ENCODE measurements at regions not wholly inside any gene's neighbourhood (a gene's known extent, or its start where the extent isn't known, plus 50 kb on each side); places are given as distances from the start of the nearest gene placed in this dataset.
"Not testable (repeated sequence)": the region's sequence is repeated elsewhere in the genome, so short reads cannot be mapped to it uniquely, and the experiment has no call there.

DNA sequence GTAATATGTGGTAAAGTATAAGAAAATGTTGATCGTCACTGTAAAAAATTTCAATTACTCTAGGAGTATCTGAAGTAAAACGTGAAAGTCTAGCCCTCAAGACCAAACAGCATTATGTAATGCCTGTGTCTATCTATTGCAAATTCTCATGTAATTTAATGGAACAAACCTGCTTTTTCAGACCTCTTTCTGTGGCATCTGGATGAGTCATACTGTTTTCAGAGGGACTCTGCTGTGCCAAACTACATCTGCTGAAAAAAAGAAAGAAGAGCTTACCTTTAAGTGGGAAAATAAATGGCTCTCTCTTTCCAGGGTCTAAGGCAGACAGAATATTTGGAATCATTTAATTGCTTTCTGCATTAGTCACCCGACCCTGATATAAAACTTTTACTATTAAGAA is 89.8 kb upstream of the ARMCX2 start:
- TF ChIP-seq POLR2A (IDR thresholded peaks at IDR 0.05) (no peak), CTCF (IDR thresholded peaks at IDR 0.05) (no peak)
- no peak overlapping the region for H3K4me3 ChIP-seq (ENCODE audit: low read depth, poor library complexity, severe bottlenecking)
- 46 to 60% methylated on average over 3 of the region's 3 CpGs for WGBS, 2 donors
- DNase-seq (ENCODE audit: low spot score in 2 of 2), result no peak
- intact Hi-C loops (cut with DNase I; ENCODE audit: low total_unique reads), result no loop called here

DNA sequence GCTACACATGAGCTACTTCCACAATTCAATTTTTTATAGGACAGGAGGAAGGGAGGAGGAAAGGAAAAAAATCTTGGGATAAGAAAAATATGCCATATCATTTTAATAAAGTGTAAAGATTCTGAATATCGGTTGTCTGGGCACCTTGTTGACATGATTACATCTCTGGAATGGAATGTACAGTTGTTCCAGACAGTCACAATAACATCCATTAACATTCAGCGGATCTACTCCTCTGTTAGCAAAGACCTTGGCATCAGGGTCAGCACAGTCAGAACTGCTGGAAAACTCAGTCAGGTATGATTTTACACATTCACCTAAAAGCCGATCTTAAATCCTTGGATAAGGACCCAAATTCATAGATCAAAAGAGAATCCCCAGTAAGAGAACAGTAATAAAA is 85.4 kb upstream of the ARMCX2 start:
- 40 to 50% methylated on average over 3 of the region's 3 CpGs for WGBS, 2 donors
- H3K4me3 ChIP-seq (ENCODE audit: low read depth, poor library complexity, severe bottlenecking), result no peak overlapping the region
- TF ChIP-seq CTCF (IDR thresholded peaks at IDR 0.05) (no peak), POLR2A (IDR thresholded peaks at IDR 0.05) (no peak)
- intact Hi-C loops (cut with DNase I; ENCODE audit: low total_unique reads), result no loop called here
- DNase-seq (ENCODE audit: low spot score in 2 of 2), result no peak

- 41 to 45% methylated on average over 3 of the region's 3 CpGs for WGBS, 2 donors
- TF ChIP-seq CTCF (IDR thresholded peaks at IDR 0.05) (no peak), POLR2A (IDR thresholded peaks at IDR 0.05) (no peak)
Measured at GRCh38 chrX:101744085-101744484, 84.4 kb upstream of the ARMCX2 start.

DNA sequence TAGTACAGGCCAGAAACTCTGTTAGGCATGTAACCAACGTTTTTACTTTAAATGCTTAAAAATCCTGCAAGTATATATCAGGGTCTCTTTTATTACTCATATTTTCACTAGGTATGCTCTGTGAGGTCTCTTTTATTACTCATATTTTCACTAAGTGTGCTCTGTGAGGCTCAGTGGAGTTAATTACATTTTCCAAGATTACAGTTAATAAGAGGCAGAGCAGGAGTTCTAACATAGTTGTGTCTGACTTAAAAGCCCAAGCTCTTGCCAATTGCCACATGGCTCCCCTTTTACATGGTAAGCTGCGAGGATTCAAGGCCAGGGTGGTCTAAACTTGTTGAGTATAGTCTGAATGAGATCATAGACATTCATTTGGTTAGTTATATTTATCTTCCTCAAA is 81.0 kb upstream of the ARMCX2 start:
- 36 to 59% methylated on average over 2 of the region's 2 CpGs for WGBS, 2 donors
- intact Hi-C loops (cut with DNase I; ENCODE audit: low total_unique reads), result no loop called here
- H3K4me3 ChIP-seq (ENCODE audit: low read depth, poor library complexity, severe bottlenecking), result no peak overlapping the region
- DNase-seq (ENCODE audit: low spot score in 2 of 2), result no peak
- TF ChIP-seq POLR2A (IDR thresholded peaks at IDR 0.05), result no peak

More at GRCh38 chrX:101744085-101744484, 84.4 kb upstream of the ARMCX2 start:
- intact Hi-C loops (cut with DNase I; ENCODE audit: low total_unique reads), result no loop called here
- H3K4me3 ChIP-seq (ENCODE audit: low read depth, poor library complexity, severe bottlenecking), result no peak overlapping the region
- no peak for DNase-seq (ENCODE audit: low spot score in 2 of 2)

DNA sequence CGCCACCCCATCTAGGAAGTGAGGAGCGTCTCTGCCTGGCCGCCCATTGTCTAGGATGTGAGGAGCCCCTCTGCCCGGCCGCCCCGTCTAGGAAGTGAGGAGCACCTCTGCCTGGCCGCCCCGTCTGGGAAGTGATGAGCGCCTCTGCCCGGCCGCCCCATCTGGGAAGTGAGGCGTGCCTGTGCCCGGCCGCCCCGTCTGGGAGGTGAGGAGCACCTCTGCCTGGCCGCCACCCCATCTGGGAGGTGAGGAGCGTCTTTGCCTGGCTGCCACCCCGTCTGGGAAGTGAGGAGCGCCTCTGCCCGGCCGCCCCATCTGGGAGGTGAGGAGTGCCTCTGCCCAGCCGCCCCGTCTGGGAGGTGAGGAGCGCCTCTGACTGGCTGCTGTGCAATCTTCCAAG is 79.2 kb upstream of the ARMCX2 start:
- WGBS, 2 donors, result 80% methylated on average over 1 of the region's 24 CpGs; no CpG with 5 or more reads in 1 of the 2 donors
- intact Hi-C loops (cut with DNase I; ENCODE audit: low total_unique reads); H3K4me3 ChIP-seq (ENCODE audit: low read depth, poor library complexity, severe bottlenecking); DNase-seq (ENCODE audit: low spot score in 2 of 2): not testable (repeated sequence)

- 91 to 92% methylated on average over 4 to 16 of the region's 17 CpGs for WGBS, 2 donors
- H3K4me3 ChIP-seq (ENCODE audit: low read depth, poor library complexity, severe bottlenecking); intact Hi-C loops (cut with DNase I; ENCODE audit: low total_unique reads); DNase-seq (ENCODE audit: low spot score in 2 of 2): not testable (repeated sequence)
Measured at GRCh38 chrX:101738411-101738810, 78.8 kb upstream of the ARMCX2 start.

GRCh38 chrX:101736651-101737050 is 77.0 kb upstream of the ARMCX2 start:
- no peak overlapping the region for H3K4me3 ChIP-seq (ENCODE audit: low read depth, poor library complexity, severe bottlenecking)
- DNase-seq (ENCODE audit: low spot score in 2 of 2), result no peak
- intact Hi-C loops (cut with DNase I; ENCODE audit: low total_unique reads), result no loop called here
- 52 to 61% methylated on average over 1 of the region's 1 CpG for WGBS, 2 donors
- TF ChIP-seq POLR2A (IDR thresholded peaks at IDR 0.05) (no peak), CTCF (IDR thresholded peaks at IDR 0.05) (no peak)

Data from lower leg skin (tissue), 4 donors.